ENCODE measurements at regions not wholly inside any gene's neighbourhood (a gene's known extent, or its start where the extent isn't known, plus 50 kb on each side); places are given as distances from the start of the nearest gene placed in this dataset.

DNA sequence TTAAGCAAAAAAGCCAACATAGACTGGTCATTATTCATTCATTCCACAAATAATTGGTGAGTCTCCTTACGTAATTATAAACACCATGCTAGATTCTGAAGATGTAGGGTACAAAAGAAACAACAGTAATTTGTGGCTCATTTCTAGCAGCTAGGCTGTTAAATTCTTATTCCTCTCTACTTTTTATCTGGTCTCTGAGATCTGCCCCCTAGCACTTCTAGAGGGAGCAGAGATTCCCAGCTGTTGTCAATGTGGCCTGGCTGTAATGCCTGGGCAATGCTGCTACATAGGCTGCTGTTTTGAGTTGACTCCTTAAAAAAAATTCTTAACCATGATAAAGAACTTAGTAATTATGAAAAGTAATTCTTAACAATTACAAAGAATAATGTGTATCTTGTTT, 434.9 kb upstream of the THRB start (continued):
- no peak for TF ChIP-seq RBBP5 (IDR thresholded peaks at IDR 0.05; ENCODE audit: borderline replicate concordance, low read depth, low read length)
- no peak for TF ChIP-seq RAD21 (IDR thresholded peaks at IDR 0.05 in 1 of 2, conservative IDR thresholded peaks at IDR 0.05 in 1 of 2; ENCODE audit: low read depth in 2 of 2, low read length in 2 of 2)
- no peak for TF ChIP-seq FOSL1 (IDR thresholded peaks at IDR 0.05; ENCODE audit: insufficient read depth, low read depth, low read length)
- no peak for TF ChIP-seq HDAC2 (IDR thresholded peaks at IDR 0.05; ENCODE audit: borderline replicate concordance in 1 of 2, low read depth in 2 of 2, low read length in 2 of 2)
- no peak for TF ChIP-seq EZH2 (IDR thresholded peaks at IDR 0.05; ENCODE audit: low read depth, low read length, severe bottlenecking)
- TF ChIP-seq TCF12 (IDR thresholded peaks at IDR 0.05; ENCODE audit: low read depth, low read length): no peak

All from H1 (cell line).